AML-193 (cell line): ENCODE measurements at regions not wholly inside any gene's neighbourhood (a gene's known extent, or its start where the extent isn't known, plus 50 kb on each side); places are given as distances from the start of the nearest gene placed in this dataset.
"Not testable (repeated sequence)": the region's sequence is repeated elsewhere in the genome, so short reads cannot be mapped to it uniquely, and the experiment has no call there.

Experiments
- DNase-seq, 2 experiments: peaks; one replicate each; lab custom pipeline; 2025; lab: John Stamatoyannopoulos, UW

- DNase-seq: no peak
Observed at GRCh38 chr3:104920512-104920911, 446.2 kb upstream of the ALCAM start.

- DNase-seq: no peak
Observed at GRCh38 chr3:104933972-104934371, 432.7 kb upstream of the ALCAM start.

GRCh38 chr3:104935613-104936012 lies 431.1 kb upstream of the ALCAM start:
- DNase-seq: no peak

- no peak for DNase-seq
Observed at GRCh38 chr3:104939196-104939595, 427.5 kb upstream of the ALCAM start.

GRCh38 chr3:104941785-104942184 lies 424.9 kb upstream of the ALCAM start:
- no peak for DNase-seq

GRCh38 chr3:104943974-104944373 lies 422.7 kb upstream of the ALCAM start:
- DNase-seq: no peak

GRCh38 chr3:104947943-104948342 lies 418.8 kb upstream of the ALCAM start:
- DNase-seq: no peak

GRCh38 chr3:104949810-104950209 lies 416.9 kb upstream of the ALCAM start:
- DNase-seq: not testable (repeated sequence)

- no peak for DNase-seq
Observed at GRCh38 chr3:104951426-104951825, 415.3 kb upstream of the ALCAM start.

GRCh38 chr3:104952146-104952972 lies 414.4 kb upstream of the ALCAM start:
- no peak for DNase-seq

- DNase-seq: no peak
Observed at GRCh38 chr3:104956620-104957345, 409.9 kb upstream of the ALCAM start.

- DNase-seq: no peak
Observed at GRCh38 chr3:104960579-104960978, 406.1 kb upstream of the ALCAM start.

GRCh38 chr3:104961851-104962250 lies 404.9 kb upstream of the ALCAM start:
- DNase-seq: no peak

- DNase-seq: no peak
Observed at GRCh38 chr3:104974316-104974715, 392.4 kb upstream of the ALCAM start.

GRCh38 chr3:104977719-104978118 lies 389.0 kb upstream of the ALCAM start:
- DNase-seq: no peak

GRCh38 chr3:104982130-104982529 lies 384.6 kb upstream of the ALCAM start:
- no peak for DNase-seq

GRCh38 chr3:104987859-104988258 lies 378.9 kb upstream of the ALCAM start:
- DNase-seq: no peak

GRCh38 chr3:104988496-104988895 lies 378.2 kb upstream of the ALCAM start:
- DNase-seq: no peak

- no peak for DNase-seq
Observed at GRCh38 chr3:104989878-104990277, 376.8 kb upstream of the ALCAM start.

GRCh38 chr3:104990758-104991157 lies 376.0 kb upstream of the ALCAM start:
- no peak for DNase-seq

GRCh38 chr3:104992676-104993075 lies 374.0 kb upstream of the ALCAM start:
- no peak for DNase-seq

- no peak for DNase-seq
Observed at GRCh38 chr3:105006164-105006563, 360.5 kb upstream of the ALCAM start.

- DNase-seq: no peak
Observed at GRCh38 chr3:105013657-105014056, 353.1 kb upstream of the ALCAM start.
